ENCODE measurements at regions not wholly inside any gene's neighbourhood (a gene's known extent, or its start where the extent isn't known, plus 50 kb on each side); places are given as distances from the start of the nearest gene placed in this dataset.

- TF ChIP-seq CTCF (IDR thresholded peaks at IDR 0.05; ENCODE audit: insufficient read depth, low read length) (no peak), GABPA (IDR thresholded peaks at IDR 0.05; ENCODE audit: low read depth) (no peak), REST (IDR thresholded peaks at IDR 0.05; ENCODE audit: insufficient replicate concordance, low read depth) (no peak)
Measured at GRCh38 chr5:158607088-158607487, 492.6 kb downstream of the EBF1 start.

Data from HL-60 (cell line).